ENCODE measurements at regions not wholly inside any gene's neighbourhood (a gene's known extent, or its start where the extent isn't known, plus 50 kb on each side); places are given as distances from the start of the nearest gene placed in this dataset.
"Not testable (repeated sequence)": the region's sequence is repeated elsewhere in the genome, so short reads cannot be mapped to it uniquely, and the experiment has no call there.

- no peak for DNase-seq
These were observed 325.0 kb downstream of the HLX start for GRCh38 chr1:221204055-221204833.

- no peak for DNase-seq
These were observed 326.8 kb downstream of the HLX start for GRCh38 chr1:221206076-221206475.

- DNase-seq = no peak
These were observed 333.7 kb downstream of the HLX start for GRCh38 chr1:221212926-221213325.

- no peak for DNase-seq
These were observed 337.8 kb downstream of the HLX start for GRCh38 chr1:221217029-221217428.

GRCh38 chr1:221223281-221223680, 344.0 kb downstream of the HLX start:
- no peak for DNase-seq

- no peak for DNase-seq
These were observed 348.2 kb downstream of the HLX start for GRCh38 chr1:221227460-221227859.

GRCh38 chr1:221227872-221228337, 348.7 kb downstream of the HLX start:
- no peak for DNase-seq

GRCh38 chr1:221228594-221228993, 349.4 kb downstream of the HLX start:
- DNase-seq = no peak

- DNase-seq = no peak
These were observed 351.4 kb downstream of the HLX start for GRCh38 chr1:221230605-221231004.

- DNase-seq = no peak
These were observed 355.5 kb downstream of the HLX start for GRCh38 chr1:221234791-221235190.

GRCh38 chr1:221237587-221237986, 358.3 kb downstream of the HLX start:
- DNase-seq = no peak

GRCh38 chr1:221239181-221239580, 359.9 kb downstream of the HLX start:
- DNase-seq = no peak

GRCh38 chr1:221239792-221240191, 360.5 kb downstream of the HLX start:
- no peak for DNase-seq

GRCh38 chr1:221240690-221241089, 361.4 kb downstream of the HLX start:
- no peak for DNase-seq

GRCh38 chr1:221241157-221241556, 361.9 kb downstream of the HLX start:
- DNase-seq = no peak

GRCh38 chr1:221241592-221241991, 362.3 kb downstream of the HLX start:
- no peak for DNase-seq

GRCh38 chr1:221246067-221246466, 366.8 kb downstream of the HLX start:
- no peak for DNase-seq

GRCh38 chr1:221246628-221247415, 367.6 kb downstream of the HLX start:
- DNase-seq = no peak

GRCh38 chr1:221251580-221251979, 372.3 kb downstream of the HLX start:
- no peak for DNase-seq

- no peak for DNase-seq
These were observed 375.6 kb downstream of the HLX start for GRCh38 chr1:221254813-221255212.

- DNase-seq = no peak
These were observed 377.5 kb downstream of the HLX start for GRCh38 chr1:221256773-221257172.

- DNase-seq = not testable (repeated sequence)
These were observed 378.3 kb downstream of the HLX start for GRCh38 chr1:221257548-221257947.

- not testable (repeated sequence) for DNase-seq
These were observed 383.4 kb downstream of the HLX start for GRCh38 chr1:221262677-221263076.
